ENCODE measurements at regions not wholly inside any gene's neighbourhood (a gene's known extent, or its start where the extent isn't known, plus 50 kb on each side); places are given as distances from the start of the nearest gene placed in this dataset.

GRCh38 chr4:100042235-100042634, 92.2 kb upstream of the H2AZ1 start:
- TF ChIP-seq CTCF (IDR thresholded peaks at IDR 0.05 in 2 of 3, conservative IDR thresholded peaks at IDR 0.05 in 1 of 3; ENCODE audit: insufficient read depth in 2 of 3, low read depth in 1 of 3, low read length in 3 of 3) = no peak
- no peak for TF ChIP-seq FOS (IDR thresholded peaks at IDR 0.05; ENCODE audit: extremely low read depth, insufficient read length)
- TF ChIP-seq MEIS2 (IDR thresholded peaks at IDR 0.05; ENCODE audit: partially characterized antibody) = no peak
- no peak for TF ChIP-seq SMARCA4 (IDR thresholded peaks at IDR 0.05)

Measured in K562 (cell line).